AG04450 (cell line): ENCODE measurements at regions not wholly inside any gene's neighbourhood (a gene's known extent, or its start where the extent isn't known, plus 50 kb on each side); places are given as distances from the start of the nearest gene placed in this dataset.

Experiments used
- CTCF ChIA-PET: fragments of 300-600, 350-600 bp; formaldehyde crosslinking; extraction: SDS; loops from one replicate; lab custom pipeline; 2022; ENCODE audit warnings: antibody characterized with exemption, inconsistent platforms; lab: Charles Lee
- POLR2A ChIA-PET: fragments of 350-600 bp; formaldehyde crosslinking; extraction: SDS; loops from one replicate; lab custom pipeline; 2021; ENCODE audit warnings: antibody characterized with exemption, inconsistent platforms; lab: Yijun Ruan, JAX
- DNase-seq: peaks from one replicate; pipeline ENCODE4 v3.0.0-alpha.2; 2011; ENCODE audit warnings: low read depth, low spot score
- H3K27ac ChIP-seq: one replicate; pipeline ENCODE4 v1.5.1; 2012; ENCODE audit warnings: low read depth, low read length, control low read depth
- H3K27me3 ChIP-seq: one replicate; pipeline ENCODE4 v1.6.0; 2012; ENCODE audit warnings: low read length; ENCODE audit not compliant: control insufficient read depth, insufficient read depth
- H3K4me3 ChIP-seq: 2 replicates; pipeline ENCODE4 v1.5.1; 2011; ENCODE audit warnings: mild to moderate bottlenecking, low read depth, low read length, control low read depth
- H3K9me3 ChIP-seq: 2 replicates; pipeline ENCODE4 v1.5.1; 2012; ENCODE audit warnings: low read length; ENCODE audit not compliant: control insufficient read depth, insufficient read depth
- TF ChIP-seq, protein P1 (sequence below): IDR thresholded peaks from 2 replicates; pipeline ENCODE4 v1.5.1; 2011; ENCODE audit warnings: low read depth, low read length, control low read depth, inconsistent platforms

DNA sequence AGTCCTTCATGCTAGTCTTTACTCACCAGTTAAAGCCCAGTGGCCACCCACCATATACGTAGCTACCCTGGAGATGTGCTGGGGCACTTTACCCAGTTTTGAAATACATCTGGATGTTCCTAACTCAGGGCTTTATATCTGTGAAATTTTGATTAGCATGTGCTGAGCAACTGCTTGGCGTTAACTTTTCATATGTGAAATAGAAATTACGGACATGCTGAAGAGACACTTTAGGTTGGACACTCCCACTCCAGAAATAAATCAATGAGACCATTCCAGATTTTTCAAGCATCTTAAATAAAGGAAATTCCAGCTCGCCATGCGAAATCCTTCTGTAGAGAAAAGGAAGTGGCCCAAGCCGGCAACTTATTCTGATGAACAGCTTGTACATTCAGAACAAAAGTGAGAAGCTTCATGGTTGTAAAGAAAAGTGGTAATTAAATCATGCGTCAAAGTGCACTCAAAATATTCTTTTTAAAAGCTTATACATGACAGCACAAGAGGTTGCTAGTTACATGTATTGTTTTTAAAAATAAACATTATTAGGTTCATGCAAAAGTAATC lies 153.5 kb upstream of the ITGB1 start:
- TF ChIP-seq, protein P1, sequence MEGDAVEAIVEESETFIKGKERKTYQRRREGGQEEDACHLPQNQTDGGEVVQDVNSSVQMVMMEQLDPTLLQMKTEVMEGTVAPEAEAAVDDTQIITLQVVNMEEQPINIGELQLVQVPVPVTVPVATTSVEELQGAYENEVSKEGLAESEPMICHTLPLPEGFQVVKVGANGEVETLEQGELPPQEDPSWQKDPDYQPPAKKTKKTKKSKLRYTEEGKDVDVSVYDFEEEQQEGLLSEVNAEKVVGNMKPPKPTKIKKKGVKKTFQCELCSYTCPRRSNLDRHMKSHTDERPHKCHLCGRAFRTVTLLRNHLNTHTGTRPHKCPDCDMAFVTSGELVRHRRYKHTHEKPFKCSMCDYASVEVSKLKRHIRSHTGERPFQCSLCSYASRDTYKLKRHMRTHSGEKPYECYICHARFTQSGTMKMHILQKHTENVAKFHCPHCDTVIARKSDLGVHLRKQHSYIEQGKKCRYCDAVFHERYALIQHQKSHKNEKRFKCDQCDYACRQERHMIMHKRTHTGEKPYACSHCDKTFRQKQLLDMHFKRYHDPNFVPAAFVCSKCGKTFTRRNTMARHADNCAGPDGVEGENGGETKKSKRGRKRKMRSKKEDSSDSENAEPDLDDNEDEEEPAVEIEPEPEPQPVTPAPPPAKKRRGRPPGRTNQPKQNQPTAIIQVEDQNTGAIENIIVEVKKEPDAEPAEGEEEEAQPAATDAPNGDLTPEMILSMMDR, result no peak
- no peak overlapping the region for H3K4me3 ChIP-seq
- CTCF ChIA-PET, result interaction anchor here (1.6 kb wide), 1 partner anchor 82 kb away, joined by 3 read pairs; no protein-coding TSS in a partner anchor
- POLR2A ChIA-PET, result no interaction called here
- DNase-seq, result no peak
- no peaks in the 10 kb centered on the region for H3K9me3 ChIP-seq
- no peaks in the 10 kb centered on the region for H3K27me3 ChIP-seq
- no peak overlapping the region for H3K27ac ChIP-seq

DNA sequence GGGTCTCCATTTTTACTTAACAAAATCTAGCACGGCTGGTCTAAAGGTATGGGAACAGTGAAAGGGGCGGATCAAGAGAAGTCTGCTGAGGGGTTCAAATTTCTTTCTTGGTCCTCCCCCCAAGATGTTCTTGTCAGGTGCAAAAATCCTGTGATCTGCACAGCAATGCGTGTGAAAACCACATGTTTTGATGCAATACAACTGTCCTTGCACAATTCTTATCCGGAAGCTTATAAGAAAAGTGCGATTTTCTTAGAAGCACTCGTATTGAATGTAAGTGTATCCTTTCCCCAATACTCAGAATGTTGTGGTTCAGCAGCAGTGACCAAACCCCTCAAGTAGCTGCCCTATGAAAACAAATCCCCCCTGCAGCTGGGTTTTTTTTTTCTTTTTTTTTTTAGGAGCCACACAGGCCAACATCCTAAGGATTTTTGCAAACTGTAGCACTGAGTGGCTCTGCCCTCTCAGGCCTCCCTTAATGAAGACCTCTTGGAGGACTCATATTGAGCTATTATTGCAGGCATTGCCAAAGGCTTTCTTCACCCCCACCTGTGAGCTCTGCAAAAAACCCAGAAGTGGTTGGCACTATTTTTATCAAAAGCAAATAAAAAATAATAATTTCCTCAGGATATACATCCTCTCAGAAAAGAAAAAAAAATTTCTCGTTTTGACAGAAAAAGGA lies 151.9 kb upstream of the ITGB1 start:
- POLR2A ChIA-PET, result no interaction called here
- Histone ChIP-seq H3K4me3 (no peak overlapping the region), H3K27ac (no peak overlapping the region), H3K9me3 (no peaks in the 10 kb centered on the region), H3K27me3 (no peaks in the 10 kb centered on the region)
- DNase-seq, result no peak
- CTCF ChIA-PET, result no interaction called here
- TF ChIP-seq, protein P1, result no peak

DNA sequence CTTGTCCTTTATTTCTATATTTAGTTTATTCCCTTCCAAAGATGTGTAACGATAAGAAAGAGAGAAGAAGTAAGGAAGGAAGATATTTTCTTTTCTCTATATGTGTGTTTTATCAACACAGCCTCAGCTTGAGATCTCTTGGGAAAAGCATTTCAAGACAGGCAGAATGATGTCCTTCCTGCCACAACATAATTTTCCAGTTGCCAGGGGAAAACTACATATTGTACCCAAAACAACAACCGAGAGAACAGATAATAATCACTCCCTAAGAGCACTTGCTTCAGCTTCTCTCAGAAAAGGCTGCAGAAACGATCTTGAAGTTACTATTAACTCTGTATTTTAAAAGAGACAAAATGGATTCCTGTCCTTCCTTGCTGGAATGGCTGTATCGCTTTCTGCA lies 151.4 kb upstream of the ITGB1 start:
- CTCF ChIA-PET, result no interaction called here
- Histone ChIP-seq H3K4me3 (no peak overlapping the region), H3K27ac (no peak overlapping the region), H3K27me3 (no peaks in the 10 kb centered on the region), H3K9me3 (no peaks in the 10 kb centered on the region)
- TF ChIP-seq, protein P1, result no peak
- no peak for DNase-seq
- POLR2A ChIA-PET, result no interaction called here

DNA sequence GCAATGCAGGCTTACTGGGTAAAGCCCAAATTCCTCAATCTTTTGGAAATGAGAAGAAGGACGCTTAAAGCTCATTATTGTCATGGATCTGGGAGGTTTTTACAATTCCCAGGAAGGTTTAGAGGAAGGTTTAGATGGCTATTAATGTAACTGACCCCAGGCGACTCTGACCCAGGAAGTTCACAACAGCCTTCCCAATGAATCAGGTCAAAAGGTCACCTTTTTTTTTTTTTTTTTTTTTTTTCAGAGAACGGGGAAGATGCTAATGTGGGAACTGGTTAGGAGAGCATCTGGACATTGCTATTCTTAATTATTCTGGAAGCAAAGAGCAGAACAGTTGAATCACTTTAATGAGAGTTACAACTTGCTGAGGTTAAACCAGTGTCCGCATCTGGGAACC lies 149.9 kb upstream of the ITGB1 start:
- Histone ChIP-seq H3K27me3 (no peaks in the 10 kb centered on the region), H3K27ac (no peak overlapping the region), H3K4me3 (no peak overlapping the region), H3K9me3 (peaks cover 3% of the 10 kb centered on the region; the same call in 1 of the 2 replicates)
- TF ChIP-seq, protein P1, result no peak
- DNase-seq, result no peak
- ChIA-PET POLR2A (no interaction called here), CTCF (interaction anchor here (0.9 kb wide), 1 partner anchor 14 kb away, joined by 3 read pairs; no protein-coding TSS in a partner anchor)

DNA sequence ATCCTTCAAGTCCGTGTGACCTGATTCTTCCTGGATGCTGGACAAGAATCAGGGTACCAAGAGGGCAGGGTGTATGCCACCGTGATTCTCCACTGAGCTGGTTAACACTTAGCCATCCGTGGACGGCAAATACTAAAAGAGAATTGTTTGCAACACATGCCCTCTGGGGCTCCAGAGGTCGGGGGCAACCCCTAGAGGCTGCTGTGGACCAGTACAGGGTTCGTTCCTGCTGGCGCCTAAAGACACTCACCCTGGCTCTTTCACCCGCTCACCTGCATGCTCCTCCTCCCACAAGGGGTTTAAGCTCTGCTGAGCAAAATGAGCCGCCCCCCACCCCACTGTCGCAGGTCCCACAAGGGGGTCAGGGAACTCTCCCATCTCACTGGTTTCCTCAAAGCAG lies 148.7 kb upstream of the ITGB1 start:
- peaks cover 3% of the 10 kb centered on the region; the same call in 1 of the 2 replicates for H3K9me3 ChIP-seq
- TF ChIP-seq, protein P1, result no peak
- ChIA-PET POLR2A (no interaction called here), CTCF (no interaction called here)
- DNase-seq, result no peak
- no peak overlapping the region for H3K27ac ChIP-seq
- no peaks in the 10 kb centered on the region for H3K27me3 ChIP-seq
- H3K4me3 ChIP-seq, result no peak overlapping the region
